Fibroblast of lung (primary cell): ENCODE measurements at regions not wholly inside any gene's neighbourhood (a gene's known extent, or its start where the extent isn't known, plus 50 kb on each side); places are given as distances from the start of the nearest gene placed in this dataset.
"Not testable (repeated sequence)": the region's sequence is repeated elsewhere in the genome, so short reads cannot be mapped to it uniquely, and the experiment has no call there.

Source experiments
- EZH2 ChIP-seq: IDR thresholded peaks from 2 replicates; pipeline ENCODE4 v1.5.1; 2012; ENCODE audit warnings: low read length, control low read depth, mild to moderate bottlenecking; ENCODE audit errors: missing control alignments
- TF ChIP-seq, protein P1 (sequence below), 2 donors: IDR thresholded peaks in 1 of 2; conservative IDR thresholded peaks in 1 of 2; 1 replicate in 1 of 2; 2 replicates in 1 of 2; pipeline ENCODE4 v1.5.1; 2011 to 2012; ENCODE audit warnings: low read length in 2 of 2, control low read depth in 1 of 2, inconsistent platforms in 1 of 2, low read depth in 1 of 2, mild to moderate bottlenecking in 1 of 2

DNA sequence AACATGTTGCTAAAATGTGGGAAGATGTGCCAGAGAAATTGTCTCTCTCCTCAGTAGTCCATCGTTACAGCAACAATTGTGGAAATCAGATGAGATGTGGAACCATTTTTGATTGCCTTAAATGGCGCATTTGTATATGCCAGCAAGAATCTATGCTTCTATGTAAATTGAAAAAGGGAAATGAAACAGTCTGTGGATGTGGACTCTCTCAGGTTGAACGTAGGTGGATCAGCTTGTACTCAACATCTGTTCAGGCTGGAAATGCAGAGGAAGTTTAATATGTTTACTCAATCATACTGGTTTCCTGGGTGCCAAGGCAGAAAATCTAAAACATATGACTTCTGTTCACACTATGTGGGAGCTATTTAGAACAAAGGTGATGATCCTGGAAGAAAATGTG, 490.7 kb upstream of the ZNF337 start:
- TF ChIP-seq, protein P1, sequence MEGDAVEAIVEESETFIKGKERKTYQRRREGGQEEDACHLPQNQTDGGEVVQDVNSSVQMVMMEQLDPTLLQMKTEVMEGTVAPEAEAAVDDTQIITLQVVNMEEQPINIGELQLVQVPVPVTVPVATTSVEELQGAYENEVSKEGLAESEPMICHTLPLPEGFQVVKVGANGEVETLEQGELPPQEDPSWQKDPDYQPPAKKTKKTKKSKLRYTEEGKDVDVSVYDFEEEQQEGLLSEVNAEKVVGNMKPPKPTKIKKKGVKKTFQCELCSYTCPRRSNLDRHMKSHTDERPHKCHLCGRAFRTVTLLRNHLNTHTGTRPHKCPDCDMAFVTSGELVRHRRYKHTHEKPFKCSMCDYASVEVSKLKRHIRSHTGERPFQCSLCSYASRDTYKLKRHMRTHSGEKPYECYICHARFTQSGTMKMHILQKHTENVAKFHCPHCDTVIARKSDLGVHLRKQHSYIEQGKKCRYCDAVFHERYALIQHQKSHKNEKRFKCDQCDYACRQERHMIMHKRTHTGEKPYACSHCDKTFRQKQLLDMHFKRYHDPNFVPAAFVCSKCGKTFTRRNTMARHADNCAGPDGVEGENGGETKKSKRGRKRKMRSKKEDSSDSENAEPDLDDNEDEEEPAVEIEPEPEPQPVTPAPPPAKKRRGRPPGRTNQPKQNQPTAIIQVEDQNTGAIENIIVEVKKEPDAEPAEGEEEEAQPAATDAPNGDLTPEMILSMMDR (conservative IDR thresholded peaks at IDR 0.05 in 1 of 2, IDR thresholded peaks at IDR 0.05 in 1 of 2; ENCODE audit: low read depth in 1 of 2, low read length in 2 of 2) = not testable (repeated sequence)
- TF ChIP-seq EZH2 = not testable (repeated sequence)
